Neural cell (in vitro differentiated cells): ENCODE measurements at regions not wholly inside any gene's neighbourhood (a gene's known extent, or its start where the extent isn't known, plus 50 kb on each side); places are given as distances from the start of the nearest gene placed in this dataset.
A peak's percentile ranks its signal among the peaks of the same experiment; 100 is the strongest.

ENCODE experiments used
- H2AFZ ChIP-seq: fragments of 200-600, 300-800 bp; sonication (generic), shearing (Covaris generic); 2 replicates; pipeline ENCODE4 v1.6.0; 2014; ENCODE audit warnings: low read depth, mild to moderate bottlenecking, antibody characterized with exemption, low read length, moderate library complexity
- H3F3A ChIP-seq: fragments of 200-600 bp; shearing (Covaris generic); 2 replicates; pipeline ENCODE4 v1.6.1; 2016; ENCODE audit warnings: mild to moderate bottlenecking, moderate library complexity, mixed read lengths, antibody characterized with exemption, low read length; ENCODE audit not compliant: insufficient read depth, poor library complexity, severe bottlenecking
- H3K27ac ChIP-seq: fragments of 200-600, 300-800 bp; sonication (generic), shearing (Covaris generic); 2 replicates; pipeline ENCODE4 v1.5.1; 2014; ENCODE audit warnings: mild to moderate bottlenecking, low read length, moderate library complexity
- H3K27me3 ChIP-seq: fragments of 300-800, 200-600 bp; sonication (generic), shearing (Covaris generic); 2 replicates; pipeline ENCODE4 v1.6.0; 2014; ENCODE audit warnings: mild to moderate bottlenecking, low read depth, low read length, moderate library complexity; ENCODE audit not compliant: insufficient read depth
- H3K36me3 ChIP-seq: fragments of 300-800, 200-600 bp; sonication (generic), shearing (Covaris generic); 2 replicates; pipeline ENCODE4 v1.5.1; 2014; ENCODE audit warnings: mild to moderate bottlenecking, antibody characterized with exemption, low read length, moderate library complexity; ENCODE audit not compliant: insufficient read depth
- H3K4me2 ChIP-seq: fragments of 300-800, 200-600 bp; sonication (generic), shearing (Covaris generic); 2 replicates; pipeline ENCODE4 v1.6.0; 2014; ENCODE audit warnings: mild to moderate bottlenecking, low read length
- H3K4me3 ChIP-seq: fragments of 300-800, 200-600 bp; sonication (generic), shearing (Covaris generic); 2 replicates; pipeline ENCODE4 v1.5.1; 2014; ENCODE audit warnings: mild to moderate bottlenecking, low read length, moderate library complexity
- H3K79me2 ChIP-seq: fragments of 200-600 bp; shearing (Covaris generic); replicated peaks from 2 replicates; pipeline ENCODE4 v1.6.0; 2014; ENCODE audit warnings: mild to moderate bottlenecking, low read length, moderate library complexity; ENCODE audit not compliant: insufficient read depth
- H3K9ac ChIP-seq: fragments of 300-800, 200-600 bp; sonication (generic), shearing (Covaris generic); 2 replicates; pipeline ENCODE4 v1.6.1; 2016; ENCODE audit warnings: mild to moderate bottlenecking, low read length, mixed read lengths
- H3K9me2 ChIP-seq: fragments of 200-600 bp; shearing (Covaris generic); 2 replicates; pipeline ENCODE4 v1.6.1; 2016; ENCODE audit warnings: mild to moderate bottlenecking, low read length, mixed read lengths; ENCODE audit not compliant: insufficient read depth
- H3K9me3 ChIP-seq: fragments of 200-600, 300-800 bp; sonication (generic), shearing (Covaris generic); 2 replicates; pipeline ENCODE4 v1.6.1; 2016; ENCODE audit warnings: mild to moderate bottlenecking, mixed run types, low read length, moderate library complexity, mixed read lengths
- H4K20me1 ChIP-seq: fragments of 200-600 bp; shearing (Covaris generic); 2 replicates; pipeline ENCODE4 v1.6.1; 2016; ENCODE audit warnings: mild to moderate bottlenecking, mixed run types; ENCODE audit not compliant: insufficient read depth
- CTCF ChIP-seq: fragments of 450-650 bp; IDR thresholded peaks from 2 replicates; pipeline ENCODE4 v1.5.1; 2014; ENCODE audit warnings: antibody characterized with exemption, mild to moderate bottlenecking, moderate library complexity; ENCODE audit not compliant: poor library complexity, severe bottlenecking
- EP300 ChIP-seq: fragments of 450-650 bp; conservative IDR thresholded peaks from 2 replicates; pipeline ENCODE4 v1.6.1; 2014; ENCODE audit warnings: antibody characterized with exemption, mild to moderate bottlenecking, moderate library complexity; ENCODE audit not compliant: poor library complexity, severe bottlenecking
- EZH2 ChIP-seq: fragments of 200-600, 300-800 bp; shearing (Covaris generic), sonication (generic); IDR thresholded peaks from 2 replicates; pipeline ENCODE4 v1.6.1; 2014; ENCODE audit warnings: antibody characterized with exemption, low read length, borderline replicate concordance, mild to moderate bottlenecking; ENCODE audit not compliant: insufficient read depth, poor library complexity, severe bottlenecking
- MXI1 ChIP-seq: fragments of 450-650 bp; conservative IDR thresholded peaks from 2 replicates; pipeline ENCODE4 v1.6.1; 2014; ENCODE audit warnings: antibody characterized with exemption, mild to moderate bottlenecking; ENCODE audit not compliant: poor library complexity, severe bottlenecking
- POLR2AphosphoS5 ChIP-seq: IDR thresholded peaks from 2 replicates; pipeline ENCODE4 v1.6.1; 2012
- RAD21 ChIP-seq: fragments of 450-650 bp; conservative IDR thresholded peaks from 2 replicates; pipeline ENCODE4 v1.6.1; 2014; ENCODE audit warnings: antibody characterized with exemption, mild to moderate bottlenecking, moderate library complexity
- REST ChIP-seq: IDR thresholded peaks from 2 replicates; pipeline ENCODE4 v1.6.1; 2012; ENCODE audit warnings: borderline replicate concordance
- SMC3 ChIP-seq: fragments of 450-650 bp; conservative IDR thresholded peaks from 2 replicates; pipeline ENCODE4 v1.6.1; 2014; ENCODE audit warnings: antibody characterized with exemption, mild to moderate bottlenecking, moderate library complexity; ENCODE audit not compliant: poor library complexity
- TAF1 ChIP-seq: IDR thresholded peaks from 2 replicates; pipeline ENCODE4 v1.6.1; 2012; ENCODE audit warnings: low read depth

GRCh38 chr21:19603011-19603593 lies 1199.5 kb upstream of the TMPRSS15 start:
- no peak overlapping the region for H3K27ac ChIP-seq
- H3K4me2 ChIP-seq: no peak overlapping the region
- H3K27me3 ChIP-seq: no peaks in the 10 kb centered on the region
- H2AFZ ChIP-seq: no peak overlapping the region
- no peaks in the 10 kb centered on the region for H3K79me2 ChIP-seq
- no peaks in the 10 kb centered on the region for H3F3A ChIP-seq
- H3K9me2 ChIP-seq: no peaks in the 10 kb centered on the region
- H3K4me3 ChIP-seq: no peak overlapping the region
- H3K9me3 ChIP-seq: no peaks in the 10 kb centered on the region
- no peaks in the 10 kb centered on the region for H3K36me3 ChIP-seq
- TF ChIP-seq EP300: no peak
- no peak for TF ChIP-seq REST
- no peak for TF ChIP-seq SMC3
- no peak for TF ChIP-seq CTCF
- no peak for TF ChIP-seq EZH2
- no peak for TF ChIP-seq TAF1
- no peak for TF ChIP-seq POLR2AphosphoS5
- no peak for TF ChIP-seq MXI1
- TF ChIP-seq RAD21: no peak
- no peaks in the 10 kb centered on the region for H4K20me1 ChIP-seq
- no peak overlapping the region for H3K9ac ChIP-seq

- Histone ChIP-seq H3K79me2 (no peaks in the 10 kb centered on the region), H3K4me3 (no peak overlapping the region), H3K27me3 (no peaks in the 10 kb centered on the region), H3K9me3 (no peaks in the 10 kb centered on the region), H3K27ac (no peak overlapping the region), H2AFZ (no peak overlapping the region), H3F3A (no peaks in the 10 kb centered on the region), H4K20me1 (no peaks in the 10 kb centered on the region), H3K36me3 (no peaks in the 10 kb centered on the region), H3K9ac (no peak overlapping the region), H3K4me2 (no peak overlapping the region), H3K9me2 (no peaks in the 10 kb centered on the region)
- peak; percentile 20 for TF ChIP-seq CTCF
- TF ChIP-seq SMC3: no peak
Observed at GRCh38 chr21:19608101-19608621, 1204.6 kb upstream of the TMPRSS15 start.
